Panc1 (cell line): ENCODE measurements at regions not wholly inside any gene's neighbourhood (a gene's known extent, or its start where the extent isn't known, plus 50 kb on each side); places are given as distances from the start of the nearest gene placed in this dataset.

ENCODE experiments used
- ATAC-seq: fragments of 200-7000 bp; cut with Tn5 transposase; 2 replicates; pipeline ENCODE4 v1.9.1; 2020; ENCODE audit warnings: mild to moderate bottlenecking, moderate library complexity
- BruUV-seq: library from RNA; stranded (reverse); fragments of 400-500 nt; replicated peaks from 2 replicates; lab custom pipeline; 2021; lab: Mats Ljungman, UMichigan
- CTCF ChIA-PET: fragments of 300-600 bp; sonication (Branson Sonifier 250); formaldehyde crosslinking; loops from one replicate; lab custom pipeline; 2022; ENCODE audit warnings: antibody characterized with exemption; lab: Charles Lee
- POLR2A ChIA-PET: fragments of 300-600 bp; sonication (Branson Sonifier 250); formaldehyde crosslinking; loops from one replicate; lab custom pipeline; 2022; ENCODE audit warnings: antibody characterized with exemption; lab: Charles Lee
- DNase-seq: peaks from one replicate; pipeline ENCODE4 v3.0.0-alpha.2; 2010; ENCODE audit warnings: low read depth, low spot score
- H3K27ac ChIP-seq: 2 replicates; pipeline ENCODE4 v1.5.1; 2011; ENCODE audit warnings: mild to moderate bottlenecking, low read length, inconsistent platforms
- H3K27me3 ChIP-seq: fragments of 200-500 bp; sonication (Bioruptor generic); 2 replicates; pipeline ENCODE4 v1.6.0; 2014; ENCODE audit warnings: low read length, inconsistent platforms; ENCODE audit not compliant: control insufficient read depth, insufficient read depth
- H3K36me3 ChIP-seq: fragments of 200-500 bp; sonication (Bioruptor generic); 2 replicates; pipeline ENCODE4 v1.5.1; 2014; ENCODE audit warnings: inconsistent platforms, mild to moderate bottlenecking, low read length, moderate library complexity; ENCODE audit not compliant: control insufficient read depth, insufficient read depth
- H3K4me1 ChIP-seq: 2 replicates; pipeline ENCODE4 v1.5.1; 2011; ENCODE audit warnings: inconsistent platforms, mild to moderate bottlenecking, low read length, moderate library complexity; ENCODE audit not compliant: control insufficient read depth, insufficient read depth
- H3K4me3 ChIP-seq, 2 experiments: 2 replicates each; pipeline ENCODE4 v1.5.1; 2011 to 2012; ENCODE audit warnings: low read depth in 2 of 2, low read length in 2 of 2, mild to moderate bottlenecking in 2 of 2, inconsistent platforms in 1 of 2, moderate library complexity in 1 of 2
- H3K9me3 ChIP-seq: fragments of 200-500 bp; sonication (Bioruptor generic); 2 replicates; pipeline ENCODE4 v1.5.1; 2014; ENCODE audit warnings: low read depth, mild to moderate bottlenecking, inconsistent platforms, low read length, moderate library complexity; ENCODE audit not compliant: control insufficient read depth, insufficient read depth
- POLR2AphosphoS5 ChIP-seq: IDR thresholded peaks from 2 replicates; pipeline ENCODE4 v1.6.1; 2012; ENCODE audit warnings: mild to moderate bottlenecking, low read depth, low read length, moderate library complexity
- SIN3A ChIP-seq: IDR thresholded peaks from 2 replicates; pipeline ENCODE4 v1.6.1; 2012; ENCODE audit warnings: low read depth, mild to moderate bottlenecking, low read length, moderate library complexity, borderline replicate concordance; ENCODE audit not compliant: insufficient read depth
- TCF7L2 ChIP-seq: IDR thresholded peaks from 2 replicates; pipeline ENCODE4 v1.6.1; 2011; ENCODE audit warnings: mild to moderate bottlenecking, low read depth, low read length, inconsistent platforms
- in situ Hi-C: cut with HindIII; loops from 2 replicates; pipeline ENCODE4 v1.10.0; 2016; ENCODE audit warnings: low sequenced_read_pairs, low pct_unique_long_range_greater_than_20kb
- intact Hi-C: fragments of 100-400 bp; cut with micrococcal nuclease; formaldehyde crosslinking; loops from one replicate; pipeline ENCODE4 v1.10.0; 2022; ENCODE audit not compliant: unreplicated experiment
- TF ChIP-seq, protein P1 (sequence below), 2 experiments: IDR thresholded peaks; 2 replicates each; pipeline ENCODE4 v1.6.1; 2011 to 2012; ENCODE audit warnings: low read depth in 2 of 2, control low read depth in 1 of 2, low read length in 1 of 2, mild to moderate bottlenecking in 1 of 2, moderate library complexity in 1 of 2; ENCODE audit not compliant: insufficient read depth in 1 of 2
- TF ChIP-seq, protein P2 (sequence below): fragments of 450-650 bp; IDR thresholded peaks from 2 replicates; pipeline ENCODE4 v1.5.1; 2017; ENCODE audit warnings: mild to moderate bottlenecking

DNA sequence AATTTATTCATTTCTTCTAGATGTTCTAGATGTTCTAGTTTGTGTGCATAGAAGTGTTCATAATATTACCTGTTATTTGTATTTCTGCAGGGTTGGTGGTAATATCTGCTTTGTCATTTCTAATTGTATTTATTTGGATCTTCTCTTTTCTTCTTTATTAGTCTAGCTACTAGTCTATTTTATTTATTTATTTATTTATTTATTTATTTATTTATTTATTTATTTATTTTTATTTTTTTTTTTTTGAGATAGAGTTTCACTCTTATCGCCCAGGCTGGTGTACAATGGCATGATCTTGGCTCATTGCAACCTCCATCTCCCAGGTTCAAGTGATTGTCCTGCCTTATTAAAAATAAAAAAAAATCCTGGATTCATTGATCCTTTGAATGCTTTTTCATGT is 114.8 kb upstream of the THSD7A start:
- Histone ChIP-seq H3K27ac (no peak overlapping the region), H3K36me3 (no peaks in the 10 kb centered on the region), H3K27me3 (no peaks in the 10 kb centered on the region), H3K9me3 (peaks cover 3% of the 10 kb centered on the region; the same call in 1 of the 2 replicates), H3K4me3 (no peak overlapping the region), H3K4me1 (no peaks in the 10 kb centered on the region)
- intact Hi-C loops (no loop called here), in situ Hi-C loops (no loop called here)
- CTCF ChIA-PET: interaction anchor here (0.6 kb wide), 1 partner anchor 10 kb away, joined by 3 read pairs; no protein-coding TSS in a partner anchor
- ATAC-seq (no peak), DNase-seq (no peak)
- BruUV-seq: no TSS peak
- TF ChIP-seq POLR2AphosphoS5: no peak
- TF ChIP-seq SIN3A: no peak
- TF ChIP-seq, protein P1, sequence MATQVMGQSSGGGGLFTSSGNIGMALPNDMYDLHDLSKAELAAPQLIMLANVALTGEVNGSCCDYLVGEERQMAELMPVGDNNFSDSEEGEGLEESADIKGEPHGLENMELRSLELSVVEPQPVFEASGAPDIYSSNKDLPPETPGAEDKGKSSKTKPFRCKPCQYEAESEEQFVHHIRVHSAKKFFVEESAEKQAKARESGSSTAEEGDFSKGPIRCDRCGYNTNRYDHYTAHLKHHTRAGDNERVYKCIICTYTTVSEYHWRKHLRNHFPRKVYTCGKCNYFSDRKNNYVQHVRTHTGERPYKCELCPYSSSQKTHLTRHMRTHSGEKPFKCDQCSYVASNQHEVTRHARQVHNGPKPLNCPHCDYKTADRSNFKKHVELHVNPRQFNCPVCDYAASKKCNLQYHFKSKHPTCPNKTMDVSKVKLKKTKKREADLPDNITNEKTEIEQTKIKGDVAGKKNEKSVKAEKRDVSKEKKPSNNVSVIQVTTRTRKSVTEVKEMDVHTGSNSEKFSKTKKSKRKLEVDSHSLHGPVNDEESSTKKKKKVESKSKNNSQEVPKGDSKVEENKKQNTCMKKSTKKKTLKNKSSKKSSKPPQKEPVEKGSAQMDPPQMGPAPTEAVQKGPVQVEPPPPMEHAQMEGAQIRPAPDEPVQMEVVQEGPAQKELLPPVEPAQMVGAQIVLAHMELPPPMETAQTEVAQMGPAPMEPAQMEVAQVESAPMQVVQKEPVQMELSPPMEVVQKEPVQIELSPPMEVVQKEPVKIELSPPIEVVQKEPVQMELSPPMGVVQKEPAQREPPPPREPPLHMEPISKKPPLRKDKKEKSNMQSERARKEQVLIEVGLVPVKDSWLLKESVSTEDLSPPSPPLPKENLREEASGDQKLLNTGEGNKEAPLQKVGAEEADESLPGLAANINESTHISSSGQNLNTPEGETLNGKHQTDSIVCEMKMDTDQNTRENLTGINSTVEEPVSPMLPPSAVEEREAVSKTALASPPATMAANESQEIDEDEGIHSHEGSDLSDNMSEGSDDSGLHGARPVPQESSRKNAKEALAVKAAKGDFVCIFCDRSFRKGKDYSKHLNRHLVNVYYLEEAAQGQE (IDR thresholded peaks at IDR 0.05; ENCODE audit: insufficient read depth in 1 of 2, low read depth in 2 of 2, low read length in 1 of 2): no peak
- no peak for TF ChIP-seq TCF7L2
- TF ChIP-seq, protein P2, sequence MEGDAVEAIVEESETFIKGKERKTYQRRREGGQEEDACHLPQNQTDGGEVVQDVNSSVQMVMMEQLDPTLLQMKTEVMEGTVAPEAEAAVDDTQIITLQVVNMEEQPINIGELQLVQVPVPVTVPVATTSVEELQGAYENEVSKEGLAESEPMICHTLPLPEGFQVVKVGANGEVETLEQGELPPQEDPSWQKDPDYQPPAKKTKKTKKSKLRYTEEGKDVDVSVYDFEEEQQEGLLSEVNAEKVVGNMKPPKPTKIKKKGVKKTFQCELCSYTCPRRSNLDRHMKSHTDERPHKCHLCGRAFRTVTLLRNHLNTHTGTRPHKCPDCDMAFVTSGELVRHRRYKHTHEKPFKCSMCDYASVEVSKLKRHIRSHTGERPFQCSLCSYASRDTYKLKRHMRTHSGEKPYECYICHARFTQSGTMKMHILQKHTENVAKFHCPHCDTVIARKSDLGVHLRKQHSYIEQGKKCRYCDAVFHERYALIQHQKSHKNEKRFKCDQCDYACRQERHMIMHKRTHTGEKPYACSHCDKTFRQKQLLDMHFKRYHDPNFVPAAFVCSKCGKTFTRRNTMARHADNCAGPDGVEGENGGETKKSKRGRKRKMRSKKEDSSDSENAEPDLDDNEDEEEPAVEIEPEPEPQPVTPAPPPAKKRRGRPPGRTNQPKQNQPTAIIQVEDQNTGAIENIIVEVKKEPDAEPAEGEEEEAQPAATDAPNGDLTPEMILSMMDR: no peak
- POLR2A ChIA-PET: no interaction called here

DNA sequence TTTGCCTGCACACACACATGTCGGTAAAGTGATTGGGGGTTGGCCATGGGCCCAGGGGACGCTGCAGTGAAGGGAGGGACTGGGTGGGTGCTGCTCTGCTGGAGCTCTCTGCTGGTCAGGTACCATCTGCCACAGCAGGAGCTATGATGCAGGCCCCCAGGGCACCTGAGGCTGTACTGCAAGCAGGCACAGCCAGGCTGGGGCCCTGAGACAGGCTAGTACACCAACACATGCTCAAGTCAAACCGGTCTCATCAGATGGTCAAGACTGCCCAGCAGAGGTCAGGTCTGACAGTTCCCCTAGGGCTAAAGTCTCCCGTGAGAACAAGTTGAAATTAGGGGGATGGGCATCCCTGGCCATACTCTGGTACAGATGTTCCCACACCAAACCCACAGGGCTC is 118.3 kb upstream of the THSD7A start:
- Histone ChIP-seq H3K4me1 (no peaks in the 10 kb centered on the region), H3K4me3 (no peak overlapping the region), H3K27me3 (no peaks in the 10 kb centered on the region), H3K36me3 (no peaks in the 10 kb centered on the region), H3K9me3 (peaks cover 8% of the 10 kb centered on the region; the same call in 1 of the 2 replicates), H3K27ac (no peak overlapping the region)
- no TSS peak for BruUV-seq
- TF ChIP-seq SIN3A: no peak
- ChIA-PET POLR2A (no interaction called here), CTCF (no interaction called here)
- intact Hi-C loops (no loop called here), in situ Hi-C loops (no loop called here)
- DNase-seq (no peak), ATAC-seq (no peak)

DNA sequence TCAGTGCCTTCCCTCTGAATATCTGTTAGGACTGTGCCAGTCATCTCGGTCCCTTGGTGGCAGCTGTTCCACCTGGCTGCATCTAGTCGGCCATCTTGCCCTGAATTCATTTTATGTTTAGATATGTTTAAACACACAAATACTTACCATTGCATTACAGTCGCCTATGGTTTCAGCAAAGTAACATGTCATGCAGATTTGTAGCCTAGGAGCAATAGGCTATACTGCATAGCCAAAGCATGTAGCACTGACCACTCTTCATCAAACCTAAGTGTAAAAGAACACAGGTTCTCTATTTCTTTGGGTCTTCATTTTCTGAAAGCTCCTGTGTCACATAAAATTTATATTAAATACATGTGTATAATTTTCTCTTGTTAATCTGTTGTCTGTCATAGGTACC is 118.9 kb upstream of the THSD7A start:
- H3K4me3 ChIP-seq: no peak overlapping the region
- TF ChIP-seq POLR2AphosphoS5 (no peak), TCF7L2 (no peak), SIN3A (no peak)
- TF ChIP-seq, protein P1 (IDR thresholded peaks at IDR 0.05; ENCODE audit: insufficient read depth in 1 of 2, low read depth in 2 of 2, low read length in 1 of 2): no peak
- TF ChIP-seq, protein P2: no peak
- H3K9me3 ChIP-seq: peaks cover 8% of the 10 kb centered on the region; the same call in 1 of the 2 replicates
- ChIA-PET POLR2A (no interaction called here), CTCF (no interaction called here)
- no peaks in the 10 kb centered on the region for H3K36me3 ChIP-seq
- BruUV-seq: no TSS peak
- in situ Hi-C loops: no loop called here
- no peaks in the 10 kb centered on the region for H3K4me1 ChIP-seq
- no peak for DNase-seq
- no peak for ATAC-seq
- intact Hi-C loops: no loop called here
- no peaks in the 10 kb centered on the region for H3K27me3 ChIP-seq
- H3K27ac ChIP-seq: no peak overlapping the region
